GM19397 (cell line): ENCODE measurements at regions not wholly inside any gene's neighbourhood (a gene's known extent, or its start where the extent isn't known, plus 50 kb on each side); places are given as distances from the start of the nearest gene placed in this dataset.

Experiments
- ATAC-seq: cut with Tn5 transposase; IDR thresholded peaks from one replicate; pipeline ENCODE4 v1.9.1; 2021; ENCODE audit warnings: mild to moderate bottlenecking, moderate library complexity; ENCODE audit not compliant: unreplicated experiment

DNA sequence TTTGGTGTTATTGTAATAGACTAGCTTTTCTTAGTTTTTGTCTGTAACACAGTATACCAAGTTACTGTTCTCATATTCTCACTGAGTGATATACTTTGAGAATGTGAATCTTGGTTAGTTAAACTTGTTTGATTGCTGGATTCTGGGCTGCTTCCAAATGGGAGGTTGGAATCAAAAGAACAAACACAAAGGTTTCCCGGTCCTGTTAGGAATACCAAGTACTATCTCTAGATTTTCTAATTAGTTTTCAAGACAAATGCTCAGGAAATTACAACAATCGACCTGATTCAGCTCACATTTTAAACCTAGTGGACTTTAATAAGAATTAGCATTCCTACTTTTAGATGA lies 244.3 kb downstream of the CSNK1G3 start:
- no peak for ATAC-seq

GRCh38 chr5:123755653-123756317 lies 243.8 kb downstream of the CSNK1G3 start:
- no peak for ATAC-seq

GRCh38 chr5:123754908-123755307 lies 242.9 kb downstream of the CSNK1G3 start:
- ATAC-seq = no peak

DNA sequence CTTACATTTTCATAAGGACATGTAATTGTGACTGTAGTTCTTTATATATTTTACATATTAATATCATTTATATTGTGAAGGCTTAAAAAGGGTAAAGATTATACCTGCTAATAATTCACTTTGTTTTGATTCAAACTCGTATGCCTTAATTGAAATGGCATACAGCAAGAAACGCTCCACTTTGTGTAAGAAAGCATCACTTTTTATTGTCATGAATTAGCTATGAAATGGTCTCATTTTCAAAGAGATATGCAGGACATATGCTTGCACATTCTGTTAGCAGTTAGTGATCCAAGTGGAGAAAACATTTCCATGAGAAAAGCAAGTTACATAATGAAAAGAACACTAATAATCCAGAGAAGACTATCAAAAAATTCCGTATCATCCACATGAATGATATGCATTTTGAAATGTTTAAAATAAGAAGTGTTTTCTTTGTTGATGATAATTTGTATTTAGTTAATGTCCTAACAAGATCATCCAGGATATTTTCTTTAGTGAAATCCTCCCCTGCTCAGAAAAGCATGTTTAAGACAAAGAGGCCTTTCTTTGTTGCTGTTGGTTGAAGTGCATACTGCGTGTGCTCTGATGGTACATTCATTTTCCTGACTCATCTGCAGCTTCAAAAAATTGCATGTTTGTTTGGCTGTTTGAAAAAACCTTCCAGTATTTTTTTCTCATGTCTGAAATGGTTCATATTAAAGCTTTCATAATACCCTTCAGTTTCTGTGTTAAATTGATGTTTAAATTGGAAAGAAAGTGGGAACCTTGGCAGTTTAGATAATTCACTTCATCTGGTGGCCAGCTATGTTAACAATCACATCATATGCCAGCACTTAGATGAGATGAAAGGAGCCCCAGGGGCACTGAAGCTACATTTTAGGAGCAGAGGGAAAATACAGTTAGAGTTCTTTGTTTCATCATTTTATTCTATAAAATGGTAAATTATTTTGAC lies 242.2 kb downstream of the CSNK1G3 start:
- ATAC-seq = no peak

- no peak for ATAC-seq
Measured at GRCh38 chr5:123753180-123753936, 241.4 kb downstream of the CSNK1G3 start.

DNA sequence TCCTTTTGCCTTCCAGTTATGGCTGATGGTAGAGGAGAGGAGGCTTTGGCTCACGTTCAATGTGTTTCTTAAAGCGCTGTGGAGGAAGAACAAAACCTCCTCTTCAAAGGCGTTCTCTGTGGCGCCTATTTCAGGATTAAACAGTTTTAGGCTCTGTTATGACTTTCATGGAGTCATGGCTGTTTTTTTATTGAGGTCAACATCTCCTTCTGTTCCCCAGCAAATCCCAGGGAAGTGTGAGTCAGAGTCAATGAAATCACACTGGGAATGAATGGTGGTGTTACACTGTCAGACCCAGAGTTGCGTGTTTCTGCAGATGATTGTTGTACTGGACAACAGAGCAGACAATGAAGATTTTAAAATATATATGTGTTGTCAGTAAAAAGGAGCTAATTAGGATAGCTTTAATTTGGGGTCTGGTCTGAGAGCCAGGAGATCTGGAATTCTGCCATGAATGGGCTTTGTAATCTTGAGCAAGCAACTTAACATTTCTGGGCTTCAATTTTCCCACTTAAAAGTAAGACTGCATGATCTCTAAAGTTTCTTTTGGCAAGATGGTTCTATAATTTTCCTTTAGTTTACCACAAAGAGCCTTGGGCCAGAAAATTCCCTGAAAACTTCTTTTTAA lies 240.7 kb downstream of the CSNK1G3 start:
- ATAC-seq = no peak

DNA sequence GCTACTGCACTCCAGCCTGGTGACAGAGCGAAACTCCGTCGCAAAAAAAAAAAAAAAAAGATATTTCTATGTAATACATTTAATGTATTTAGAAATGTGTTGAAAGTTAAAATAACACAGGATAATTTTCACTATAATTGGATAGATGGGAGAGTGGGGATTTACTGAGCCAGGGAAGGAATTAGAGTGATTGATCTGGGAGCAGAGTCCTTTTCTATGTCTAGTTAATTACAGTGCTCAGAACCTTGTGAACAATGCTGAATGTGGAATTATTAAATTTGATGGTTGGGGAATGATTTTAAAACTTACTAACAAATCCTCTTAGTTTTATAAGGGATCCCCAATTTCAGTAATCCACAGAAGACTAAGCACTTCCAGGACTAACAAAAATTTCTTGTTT lies 239.7 kb downstream of the CSNK1G3 start:
- ATAC-seq = no peak

GRCh38 chr5:123748239-123748638 lies 236.3 kb downstream of the CSNK1G3 start:
- ATAC-seq = no peak

DNA sequence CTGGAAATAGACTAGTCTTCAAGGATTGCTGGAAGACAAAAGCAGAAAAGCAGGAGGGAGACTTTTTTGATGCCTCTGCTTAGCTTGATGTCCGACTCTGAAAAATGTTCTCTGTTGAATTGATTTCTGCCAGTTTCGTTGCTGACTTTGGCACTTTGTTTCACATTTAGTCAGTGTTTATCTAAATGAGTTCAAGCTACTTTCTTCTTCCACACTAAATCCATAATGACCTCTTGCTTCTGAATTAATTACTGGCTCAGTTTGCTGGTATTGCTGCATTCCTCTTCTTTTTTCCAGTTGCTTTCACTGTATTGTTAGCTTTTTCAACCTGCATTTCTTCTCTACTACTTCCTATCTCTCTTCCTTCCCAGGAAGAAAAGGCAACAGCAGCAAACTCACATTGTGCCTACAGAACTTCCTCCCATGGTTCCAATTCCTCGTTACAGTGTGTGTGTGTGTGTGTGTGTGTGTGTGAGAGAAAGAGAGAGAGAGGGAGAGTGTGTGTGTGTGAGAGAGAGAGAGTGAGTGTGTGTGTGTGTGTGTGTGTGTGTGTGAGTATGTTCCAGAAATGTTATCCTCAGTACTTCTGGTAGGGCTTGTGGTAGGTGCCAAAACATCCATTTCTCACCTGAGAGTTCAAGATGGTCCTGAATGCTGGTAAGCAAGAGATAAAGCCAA lies 234.8 kb downstream of the CSNK1G3 start:
- ATAC-seq = no peak

DNA sequence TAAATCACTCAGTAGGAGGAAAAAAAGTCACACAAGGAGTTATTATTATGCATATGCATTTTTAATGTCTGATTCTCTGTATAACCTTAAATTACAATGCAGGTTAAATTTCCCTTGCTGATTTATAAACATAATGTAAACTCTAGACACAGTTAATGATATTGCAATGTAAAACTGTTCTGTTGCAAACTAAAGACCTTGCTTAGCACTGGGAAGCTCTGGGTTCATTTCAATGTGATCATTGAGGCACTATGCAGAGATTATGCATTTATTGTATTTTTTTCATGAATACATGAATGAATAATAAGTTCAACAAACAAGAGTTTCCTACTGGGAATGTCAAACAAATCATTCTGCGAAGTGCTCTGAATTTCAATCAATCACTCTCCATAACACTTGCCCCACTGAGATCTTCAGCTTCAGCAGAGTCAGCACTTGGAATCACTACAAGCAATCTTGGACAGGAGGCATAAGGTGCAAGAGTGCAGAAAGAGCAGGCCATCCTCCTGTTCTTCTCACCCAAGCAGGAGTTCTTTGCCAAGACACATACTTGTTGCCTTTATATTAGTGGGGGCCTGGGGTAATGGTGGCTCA lies 232.1 kb downstream of the CSNK1G3 start:
- no peak for ATAC-seq

- no peak for ATAC-seq
Measured at GRCh38 chr5:123735384-123735783, 223.4 kb downstream of the CSNK1G3 start.

DNA sequence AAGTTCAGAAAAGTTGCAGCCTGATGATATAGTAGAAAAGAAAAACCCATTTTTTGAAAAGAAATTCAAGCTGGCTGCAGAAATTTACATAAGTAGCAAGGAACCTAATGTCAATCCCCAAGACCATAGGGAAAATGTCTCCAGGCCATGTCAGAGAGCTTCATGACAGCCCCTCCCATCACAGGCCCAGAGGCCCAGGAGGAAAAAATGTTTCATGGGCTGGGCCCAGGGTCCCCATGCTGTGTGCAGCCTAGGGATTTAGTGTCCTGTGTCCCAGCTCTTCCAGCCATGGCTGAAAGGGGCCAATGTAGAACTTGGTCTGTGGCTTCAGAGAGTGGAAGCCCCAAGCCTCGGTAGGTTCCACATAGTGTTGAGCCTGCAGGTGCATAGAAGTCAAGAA lies 220.3 kb downstream of the CSNK1G3 start:
- ATAC-seq = no peak

DNA sequence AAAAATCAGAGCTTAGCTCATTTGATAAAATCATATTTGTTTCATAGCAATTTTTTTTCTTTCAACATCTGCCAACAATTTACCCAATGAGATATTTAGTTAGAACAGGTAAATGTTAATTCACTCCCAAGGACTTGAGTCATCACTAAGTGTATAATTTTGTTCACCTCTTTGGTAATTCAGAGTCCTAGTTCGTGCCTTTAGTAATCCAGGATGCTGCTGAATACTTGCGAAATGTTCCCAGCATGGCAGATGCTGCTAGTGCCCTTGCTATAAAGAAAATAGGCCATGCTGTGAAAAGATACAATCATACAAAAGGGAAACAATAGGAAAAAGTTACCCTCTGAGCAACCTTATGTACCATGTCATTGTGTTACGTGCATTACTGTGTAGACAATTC lies 210.5 kb downstream of the CSNK1G3 start:
- no peak for ATAC-seq

DNA sequence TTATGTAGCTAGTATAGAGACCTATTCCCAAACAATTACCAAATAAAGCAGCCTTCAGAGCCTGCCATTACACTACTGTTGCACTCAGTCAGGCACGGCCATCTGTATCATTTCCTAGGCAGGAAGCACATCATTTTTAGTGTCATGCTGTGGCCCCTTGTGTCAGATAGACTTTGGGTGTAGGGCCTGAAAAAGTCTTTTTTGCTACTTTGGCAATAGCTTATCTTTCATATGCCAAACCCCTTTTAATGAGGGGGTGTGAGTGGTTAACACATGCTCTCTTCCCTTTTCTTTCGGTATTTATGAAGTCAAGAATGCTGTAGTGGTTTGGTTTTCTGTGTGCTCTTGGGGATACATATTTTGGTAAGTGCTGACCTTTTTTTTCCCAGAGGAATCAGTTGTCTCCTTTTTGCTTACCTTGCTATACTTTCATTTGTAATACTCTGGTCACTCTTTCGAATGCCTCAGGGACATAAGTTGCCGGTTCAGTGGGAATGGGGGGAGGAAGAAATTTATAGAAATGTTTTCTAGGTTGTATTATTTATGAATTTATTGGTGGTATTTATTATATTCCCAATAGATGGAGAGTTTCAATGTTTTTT lies 209.8 kb downstream of the CSNK1G3 start:
- ATAC-seq = no peak

DNA sequence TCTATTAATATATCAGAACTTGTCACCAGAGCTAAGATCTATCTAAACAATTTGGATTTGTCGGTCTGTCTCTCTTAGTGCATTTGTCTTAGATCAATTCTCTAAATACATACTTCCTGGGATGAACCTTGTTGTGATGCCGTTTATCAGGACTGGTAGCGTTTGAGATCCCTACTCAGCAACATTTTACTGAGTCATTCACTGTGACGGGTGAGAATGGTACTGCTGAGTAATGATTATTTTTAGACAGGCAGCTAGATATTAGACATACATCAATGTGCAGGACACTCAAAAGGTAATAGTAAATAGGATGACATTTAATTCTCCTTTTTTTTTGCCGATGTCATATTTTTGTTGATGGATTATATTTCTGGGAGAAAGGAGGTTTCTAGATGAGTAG lies 209.0 kb downstream of the CSNK1G3 start:
- ATAC-seq = no peak

DNA sequence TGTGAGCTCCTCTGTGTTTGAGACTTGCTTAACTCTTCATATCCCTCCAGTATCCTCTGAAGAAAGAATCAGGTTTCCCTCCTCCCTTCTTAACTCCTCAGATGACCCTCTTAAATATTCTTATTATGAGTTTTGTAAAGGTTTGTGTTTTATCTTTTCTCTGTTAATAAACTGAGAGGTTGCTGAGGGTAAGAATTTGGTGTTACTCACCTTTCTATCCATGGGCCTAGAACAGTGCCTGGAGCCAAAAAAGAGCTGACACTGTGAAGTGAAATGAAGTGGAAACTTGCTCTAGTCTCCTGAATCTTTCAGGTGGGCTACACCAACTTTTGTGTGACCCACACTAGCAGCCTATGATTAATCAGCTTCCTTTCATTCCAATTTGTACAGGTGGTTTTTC lies 208.4 kb downstream of the CSNK1G3 start:
- no peak for ATAC-seq

- ATAC-seq = no peak
Measured at GRCh38 chr5:123719004-123719403, 207.0 kb downstream of the CSNK1G3 start.

DNA sequence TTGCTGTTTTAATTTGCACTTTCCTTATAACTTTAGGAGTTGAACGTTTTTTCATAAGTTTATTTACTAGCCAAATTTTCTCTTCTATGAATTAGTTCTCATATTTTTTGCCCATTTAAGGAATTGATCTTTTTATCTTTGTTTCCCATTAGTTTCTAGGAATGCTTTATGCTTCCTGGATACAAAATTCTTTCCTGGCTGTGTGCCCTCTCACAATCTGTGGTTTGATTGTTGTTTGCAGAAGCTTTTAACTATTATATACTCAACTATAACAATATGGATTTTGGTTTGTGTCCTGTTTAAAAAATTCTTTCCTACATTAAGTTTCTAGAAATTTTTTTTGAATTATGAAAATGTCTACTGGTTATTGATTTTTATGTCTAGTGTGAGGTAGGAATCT lies 206.3 kb downstream of the CSNK1G3 start:
- no peak for ATAC-seq

- no peak for ATAC-seq
Measured at GRCh38 chr5:123717139-123717538, 205.2 kb downstream of the CSNK1G3 start.

DNA sequence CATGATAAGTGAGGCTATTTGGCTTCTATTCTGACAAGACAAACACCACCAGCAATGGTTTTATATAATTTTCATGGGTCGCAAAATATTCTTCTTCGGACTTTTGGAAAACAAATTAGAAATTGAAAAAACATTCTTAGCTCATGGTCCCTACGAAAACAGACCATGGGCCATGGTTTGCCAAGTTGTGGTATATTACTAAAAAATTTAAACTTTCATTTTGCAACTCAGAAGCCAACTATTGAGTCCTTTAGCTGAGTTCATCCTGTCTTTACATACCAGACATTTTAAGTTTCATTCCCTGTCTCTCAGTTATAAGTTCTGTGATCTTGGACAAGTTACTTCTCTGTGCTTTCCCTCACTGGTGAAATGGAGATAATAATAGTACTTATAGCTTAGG lies 198.1 kb downstream of the CSNK1G3 start:
- no peak for ATAC-seq
